Activated naive CD8-positive, alpha-beta T cell treated with anti-CD3 and anti-CD28 coated beads, Interleukin-2, amount 50 U/mL, for 24 hours (primary cell): ENCODE measurements at regions not wholly inside any gene's neighbourhood (a gene's known extent, or its start where the extent isn't known, plus 50 kb on each side); places are given as distances from the start of the nearest gene placed in this dataset.
A peak's percentile ranks its signal among the peaks of the same experiment; 100 is the strongest.

Experiments used
- ATAC-seq: fragments of 150-1000 bp; cut with Tn5 transposase; one replicate; pipeline ENCODE4 v1.10.0; 2021
- DNase-seq: peaks from one replicate; pipeline ENCODE4 v3.0.0; 2021
- H3K27ac Mint-ChIP-seq: one replicate; pipeline ENCODE4 v1.8.0; 2021; ENCODE audit warnings: mild to moderate bottlenecking, mixed read lengths
- H3K27me3 Mint-ChIP-seq: one replicate; pipeline ENCODE4 v1.8.0; 2021; ENCODE audit warnings: mixed read lengths
- H3K36me3 Mint-ChIP-seq: one replicate; pipeline ENCODE4 v1.8.0; 2021; ENCODE audit warnings: low read depth, mixed read lengths
- H3K4me1 Mint-ChIP-seq: one replicate; pipeline ENCODE4 v1.8.0; 2021; ENCODE audit warnings: mixed read lengths
- H3K4me3 Mint-ChIP-seq: one replicate; pipeline ENCODE4 v1.8.0; 2021; ENCODE audit warnings: mild to moderate bottlenecking, moderate library complexity, mixed read lengths
- H3K9me3 Mint-ChIP-seq: one replicate; pipeline ENCODE4 v1.8.0; 2021; ENCODE audit warnings: mixed read lengths

- peaks cover 3% of the 10 kb centered on the region for H3K27me3 Mint-ChIP-seq
- ATAC-seq (no peak), DNase-seq (no peak)
- no peak overlapping the region for H3K27ac Mint-ChIP-seq
- H3K9me3 Mint-ChIP-seq, result peaks cover 4% of the 10 kb centered on the region
- H3K36me3 Mint-ChIP-seq, result peaks cover 5% of the 10 kb centered on the region
- H3K4me1 Mint-ChIP-seq, result peaks cover 29% of the 10 kb centered on the region
- H3K4me3 Mint-ChIP-seq, result no peak overlapping the region
Measured at GRCh38 chr2:43060390-43061016, 165.9 kb downstream of the ZFP36L2 start.

GRCh38 chr2:43059183-43059897 is 167.1 kb downstream of the ZFP36L2 start:
- Mint-ChIP-seq H3K27ac (peak overlapping the region; percentile 83), H3K27me3 (peaks cover 3% of the 10 kb centered on the region), H3K9me3 (peaks cover 4% of the 10 kb centered on the region), H3K4me3 (peak overlapping the region; percentile 43), H3K36me3 (peaks cover 5% of the 10 kb centered on the region), H3K4me1 (peaks cover 29% of the 10 kb centered on the region)
- DNase-seq (peak; percentile 70), ATAC-seq (peak; percentile 98)

- H3K4me1 Mint-ChIP-seq, result peaks cover 29% of the 10 kb centered on the region
- peaks cover 3% of the 10 kb centered on the region for H3K27me3 Mint-ChIP-seq
- no peak for ATAC-seq
- no peak overlapping the region for H3K27ac Mint-ChIP-seq
- no peak overlapping the region for H3K4me3 Mint-ChIP-seq
- no peak for DNase-seq
- H3K36me3 Mint-ChIP-seq, result peaks cover 3% of the 10 kb centered on the region
- H3K9me3 Mint-ChIP-seq, result peaks cover 4% of the 10 kb centered on the region
Measured at GRCh38 chr2:43058726-43059110, 167.7 kb downstream of the ZFP36L2 start.

GRCh38 chr2:43057742-43058725 is 168.4 kb downstream of the ZFP36L2 start:
- peaks cover 3% of the 10 kb centered on the region for H3K36me3 Mint-ChIP-seq
- DNase-seq (no peak), ATAC-seq (no peak)
- peaks cover 4% of the 10 kb centered on the region for H3K9me3 Mint-ChIP-seq
- H3K27me3 Mint-ChIP-seq, result peaks cover 3% of the 10 kb centered on the region
- no peak overlapping the region for H3K27ac Mint-ChIP-seq
- peaks cover 29% of the 10 kb centered on the region for H3K4me1 Mint-ChIP-seq
- H3K4me3 Mint-ChIP-seq, result no peak overlapping the region

- DNase-seq (no peak), ATAC-seq (no peak)
- Mint-ChIP-seq H3K36me3 (peaks cover 3% of the 10 kb centered on the region), H3K4me1 (peaks cover 31% of the 10 kb centered on the region), H3K9me3 (peaks cover 3% of the 10 kb centered on the region), H3K27ac (no peak overlapping the region), H3K4me3 (no peak overlapping the region), H3K27me3 (peaks cover 3% of the 10 kb centered on the region)
Measured at GRCh38 chr2:43057026-43057741, 169.2 kb downstream of the ZFP36L2 start.

- peaks cover 3% of the 10 kb centered on the region for H3K27me3 Mint-ChIP-seq
- no peak overlapping the region for H3K27ac Mint-ChIP-seq
- ATAC-seq (no peak), DNase-seq (no peak)
- peaks cover 42% of the 10 kb centered on the region for H3K4me1 Mint-ChIP-seq
- H3K4me3 Mint-ChIP-seq, result no peak overlapping the region
- no peaks in the 10 kb centered on the region for H3K9me3 Mint-ChIP-seq
- no peaks in the 10 kb centered on the region for H3K36me3 Mint-ChIP-seq
Measured at GRCh38 chr2:43055985-43056384, 170.4 kb downstream of the ZFP36L2 start.

- Mint-ChIP-seq H3K27me3 (peaks cover 5% of the 10 kb centered on the region), H3K27ac (no peak overlapping the region), H3K36me3 (no peaks in the 10 kb centered on the region), H3K9me3 (no peaks in the 10 kb centered on the region), H3K4me1 (peaks cover 42% of the 10 kb centered on the region), H3K4me3 (no peak overlapping the region)
- no peak for ATAC-seq
- no peak for DNase-seq
Measured at GRCh38 chr2:43055086-43055912, 171.1 kb downstream of the ZFP36L2 start.

GRCh38 chr2:43054367-43054766 is 172.0 kb downstream of the ZFP36L2 start:
- peaks cover 9% of the 10 kb centered on the region for H3K27me3 Mint-ChIP-seq
- peaks cover 33% of the 10 kb centered on the region for H3K4me1 Mint-ChIP-seq
- no peaks in the 10 kb centered on the region for H3K9me3 Mint-ChIP-seq
- H3K36me3 Mint-ChIP-seq, result no peaks in the 10 kb centered on the region
- H3K4me3 Mint-ChIP-seq, result no peak overlapping the region
- no peak for DNase-seq
- no peak overlapping the region for H3K27ac Mint-ChIP-seq
- no peak for ATAC-seq

- Mint-ChIP-seq H3K9me3 (no peaks in the 10 kb centered on the region), H3K27ac (no peak overlapping the region), H3K4me3 (no peak overlapping the region)
Measured at GRCh38 chr2:43052944-43053306, 173.5 kb downstream of the ZFP36L2 start.

GRCh38 chr2:43052204-43052943 is 174.0 kb downstream of the ZFP36L2 start:
- Mint-ChIP-seq H3K4me1 (peaks cover 25% of the 10 kb centered on the region), H3K27ac (no peak overlapping the region), H3K27me3 (peaks cover 6% of the 10 kb centered on the region), H3K36me3 (no peaks in the 10 kb centered on the region), H3K4me3 (no peak overlapping the region), H3K9me3 (no peaks in the 10 kb centered on the region)
- no peak for DNase-seq
- ATAC-seq, result no peak

More at GRCh38 chr2:43052944-43053306, 173.5 kb downstream of the ZFP36L2 start:
- H3K4me1 Mint-ChIP-seq, result peaks cover 23% of the 10 kb centered on the region
- no peaks in the 10 kb centered on the region for H3K36me3 Mint-ChIP-seq
- DNase-seq, result no peak
- no peak for ATAC-seq
- H3K27me3 Mint-ChIP-seq, result peaks cover 9% of the 10 kb centered on the region

GRCh38 chr2:43051338-43051737 is 175.1 kb downstream of the ZFP36L2 start:
- Mint-ChIP-seq H3K4me3 (no peak overlapping the region), H3K27ac (no peak overlapping the region), H3K9me3 (no peaks in the 10 kb centered on the region), H3K4me1 (peaks cover 35% of the 10 kb centered on the region), H3K36me3 (no peaks in the 10 kb centered on the region), H3K27me3 (peaks cover 6% of the 10 kb centered on the region)
- DNase-seq (peak; percentile 25), ATAC-seq (peak; percentile 65)

GRCh38 chr2:43050866-43051265 is 175.5 kb downstream of the ZFP36L2 start:
- ATAC-seq (no peak), DNase-seq (no peak)
- H3K4me1 Mint-ChIP-seq, result peaks cover 36% of the 10 kb centered on the region
- H3K27me3 Mint-ChIP-seq, result peaks cover 6% of the 10 kb centered on the region
- H3K9me3 Mint-ChIP-seq, result no peaks in the 10 kb centered on the region
- H3K27ac Mint-ChIP-seq, result no peak overlapping the region
- H3K4me3 Mint-ChIP-seq, result no peak overlapping the region
- H3K36me3 Mint-ChIP-seq, result no peaks in the 10 kb centered on the region
